IMR-90 (cell line): ENCODE measurements at regions not wholly inside any gene's neighbourhood (a gene's known extent, or its start where the extent isn't known, plus 50 kb on each side); places are given as distances from the start of the nearest gene placed in this dataset.

Source experiments
- ATAC-seq: fragments of 200-7000 bp; cut with Tn5 transposase; 2 replicates; pipeline ENCODE4 v1.9.1; 2020; ENCODE audit warnings: low read depth, mild to moderate bottlenecking, moderate library complexity
- BruUV-seq: library from RNA; stranded (reverse); fragments of 400-500 nt; replicated peaks from 2 replicates; lab custom pipeline; 2021; lab: Mats Ljungman, UMichigan
- CTCF ChIA-PET: fragments of 300-600 bp; formaldehyde crosslinking; extraction: SDS; loops from one replicate; lab custom pipeline; 2021; ENCODE audit warnings: antibody characterized with exemption; lab: Yijun Ruan, JAX
- POLR2A ChIA-PET: fragments of 300-600 bp; sonication (Branson Sonifier 250); formaldehyde crosslinking; loops from one replicate; lab custom pipeline; 2022; ENCODE audit warnings: antibody characterized with exemption; ENCODE audit not compliant: unreplicated experiment; lab: Charles Lee
- DNase-seq: peaks from one replicate; pipeline ENCODE4 v3.0.0; 2013
- H2AFZ ChIP-seq: replicated peaks from 2 replicates; pipeline ENCODE3; 2013; ENCODE audit warnings: low read length, mild to moderate bottlenecking; ENCODE audit not compliant: poor library complexity
- H2AK5ac ChIP-seq: 2 replicates; pipeline ENCODE4 v1.6.1; 2013; ENCODE audit warnings: low read depth, low read length, inconsistent platforms
- H2AK9ac ChIP-seq: replicated peaks from 2 replicates; pipeline ENCODE3; 2013; ENCODE audit warnings: mild to moderate bottlenecking, low read depth, low read length, moderate library complexity; ENCODE audit not compliant: poor library complexity
- H2BK120ac ChIP-seq: 2 replicates; pipeline ENCODE4 v1.6.1; 2013; ENCODE audit warnings: low read depth, low read length, inconsistent platforms
- H2BK15ac ChIP-seq: 3 replicates; pipeline ENCODE4 v1.6.1; 2013; ENCODE audit warnings: low read depth, low read length, inconsistent platforms
- H2BK20ac ChIP-seq: 2 replicates; pipeline ENCODE4 v1.6.1; 2013; ENCODE audit warnings: low read depth, mild to moderate bottlenecking, inconsistent platforms, low read length, moderate library complexity
- H2BK5ac ChIP-seq: 2 replicates; pipeline ENCODE4 v1.6.1; 2013; ENCODE audit warnings: mild to moderate bottlenecking, low read depth, low read length, inconsistent platforms; ENCODE audit not compliant: poor library complexity, severe bottlenecking
- H3K14ac ChIP-seq: replicated peaks from 2 replicates; pipeline ENCODE4 v1.6.1; 2013; ENCODE audit warnings: low read depth, low read length, inconsistent platforms
- H3K18ac ChIP-seq: 2 replicates; pipeline ENCODE4 v1.6.1; 2013; ENCODE audit warnings: low read depth, low read length, control low read depth
- H3K23ac ChIP-seq: 2 replicates; pipeline ENCODE4 v1.6.1; 2013; ENCODE audit warnings: low read depth, low read length, inconsistent platforms
- H3K27ac ChIP-seq: 2 replicates; pipeline ENCODE4 v1.5.1; 2013; ENCODE audit warnings: mild to moderate bottlenecking, control low read depth, low read length; ENCODE audit not compliant: insufficient read depth
- H3K27me3 ChIP-seq: 2 replicates; pipeline ENCODE4 v1.6.1; 2013; ENCODE audit warnings: low read length; ENCODE audit not compliant: control insufficient read depth, insufficient read depth
- H3K36me3 ChIP-seq: 2 replicates; pipeline ENCODE4 v1.6.1; 2013; ENCODE audit warnings: low read length, mixed read lengths; ENCODE audit not compliant: control insufficient read depth, insufficient read depth
- H3K4ac ChIP-seq: 2 replicates; pipeline ENCODE4 v1.6.1; 2013; ENCODE audit warnings: low read depth, low read length, inconsistent platforms
- H3K4me1 ChIP-seq: 2 replicates; pipeline ENCODE4 v1.6.1; 2013; ENCODE audit warnings: low read length, mixed read lengths; ENCODE audit not compliant: control insufficient read depth, insufficient read depth
- H3K4me2 ChIP-seq: 2 replicates; pipeline ENCODE4 v1.6.1; 2013; ENCODE audit warnings: low read depth, mild to moderate bottlenecking, control low read depth, low read length, moderate library complexity
- H3K4me3 ChIP-seq: 2 replicates; pipeline ENCODE4 v1.5.1; 2013; ENCODE audit warnings: low read depth, mild to moderate bottlenecking, control low read depth, low read length, moderate library complexity; ENCODE audit not compliant: insufficient read depth
- H3K56ac ChIP-seq: 2 replicates; pipeline ENCODE4 v1.6.1; 2013; ENCODE audit warnings: low read length, inconsistent platforms; ENCODE audit not compliant: insufficient read depth; ENCODE audit errors: extremely low read depth
- H3K79me1 ChIP-seq, 2 experiments: 2 replicates each; pipeline ENCODE4 v1.6.1; 2013; ENCODE audit warnings: low read length in 2 of 2, inconsistent platforms in 1 of 2, low read depth in 1 of 2
- H3K9ac ChIP-seq: 2 replicates; pipeline ENCODE4 v1.6.1; 2013; ENCODE audit warnings: low read depth, low read length, control low read depth
- H3K9me1 ChIP-seq: 2 replicates; pipeline ENCODE4 v1.6.1; 2013; ENCODE audit warnings: low read length, inconsistent platforms; ENCODE audit not compliant: insufficient read depth
- H3K9me3 ChIP-seq: 2 replicates; pipeline ENCODE4 v1.6.1; 2013; ENCODE audit warnings: low read length; ENCODE audit not compliant: control insufficient read depth, insufficient read depth
- H4K20me1 ChIP-seq: 2 replicates; pipeline ENCODE4 v1.6.1; 2013; ENCODE audit warnings: low read length, inconsistent platforms; ENCODE audit not compliant: insufficient read depth
- H4K5ac ChIP-seq: 2 replicates; pipeline ENCODE4 v1.6.1; 2013; ENCODE audit warnings: mild to moderate bottlenecking, low read depth, low read length, control low read depth
- H4K8ac ChIP-seq, 2 experiments: 2 replicates each; pipeline ENCODE4 v1.6.1; 2013; ENCODE audit warnings: low read depth in 2 of 2, low read length in 2 of 2, control low read depth in 1 of 2, inconsistent platforms in 1 of 2
- H4K91ac ChIP-seq: 2 replicates; pipeline ENCODE4 v1.6.1; 2013; ENCODE audit warnings: low read depth, low read length, inconsistent platforms; ENCODE audit not compliant: insufficient read depth
- BHLHE40 ChIP-seq: fragments of 150-350 bp; IDR thresholded peaks from 2 replicates; pipeline ENCODE4 v1.6.1; 2016; ENCODE audit warnings: mild to moderate bottlenecking, low read depth, low read length
- CEBPB ChIP-seq: IDR thresholded peaks from 2 replicates; pipeline ENCODE4 v1.6.1; 2012; ENCODE audit warnings: low read depth, low read length, improper control_type of control experiment
- CHD1 ChIP-seq: IDR thresholded peaks from 2 replicates; pipeline ENCODE4 v1.6.1; 2012; ENCODE audit warnings: low read depth, low read length, improper control_type of control experiment
- CTCF ChIP-seq: conservative IDR thresholded peaks from 2 replicates; pipeline ENCODE4 v1.5.1; 2012; ENCODE audit warnings: mild to moderate bottlenecking, low read depth, low read length, improper control_type of control experiment
- ELK1 ChIP-seq: fragments of 150-350 bp; IDR thresholded peaks from 2 replicates; pipeline ENCODE4 v1.6.1; 2016; ENCODE audit warnings: low read depth, mild to moderate bottlenecking, low read length, moderate library complexity, borderline replicate concordance
- FOS ChIP-seq: fragments of 150-350 bp; IDR thresholded peaks from 2 replicates; pipeline ENCODE4 v1.6.1; 2016; ENCODE audit warnings: low read depth, low read length
- MAFK ChIP-seq: IDR thresholded peaks from 2 replicates; pipeline ENCODE4 v1.6.1; 2012; ENCODE audit warnings: low read depth, low read length, improper control_type of control experiment
- MAZ ChIP-seq: IDR thresholded peaks from 2 replicates; pipeline ENCODE4 v1.6.1; 2012; ENCODE audit warnings: low read depth, mild to moderate bottlenecking, low read length, improper control_type of control experiment, moderate library complexity, borderline replicate concordance
- MXI1 ChIP-seq: IDR thresholded peaks from 2 replicates; pipeline ENCODE4 v1.6.1; 2012; ENCODE audit warnings: low read depth, mild to moderate bottlenecking, low read length, moderate library complexity, borderline replicate concordance
- NFE2L2 ChIP-seq: fragments of 150-350 bp; IDR thresholded peaks from 2 replicates; pipeline ENCODE4 v1.6.1; 2016; ENCODE audit warnings: low read depth, mild to moderate bottlenecking, low read length
- POLR2A ChIP-seq: IDR thresholded peaks from 2 replicates; pipeline ENCODE4 v1.6.1; 2012; ENCODE audit warnings: mild to moderate bottlenecking, low read depth, low read length
- RAD21 ChIP-seq: IDR thresholded peaks from 2 replicates; pipeline ENCODE4 v1.6.1; 2012; ENCODE audit warnings: low read length, improper control_type of control experiment
- RCOR1 ChIP-seq: IDR thresholded peaks from 2 replicates; pipeline ENCODE4 v1.6.1; 2012; ENCODE audit warnings: mild to moderate bottlenecking, low read length, improper control_type of control experiment; ENCODE audit not compliant: insufficient replicate concordance
- RFX5 ChIP-seq: IDR thresholded peaks from 2 replicates; pipeline ENCODE4 v1.8.0; 2012; ENCODE audit warnings: low read depth, mild to moderate bottlenecking, low read length, moderate library complexity
- SMC3 ChIP-seq: fragments of 150-350 bp; IDR thresholded peaks from 2 replicates; pipeline ENCODE4 v1.6.1; 2016; ENCODE audit warnings: low read depth, mild to moderate bottlenecking, antibody characterized with exemption, low read length, moderate library complexity
- USF2 ChIP-seq: fragments of 150-350 bp; IDR thresholded peaks from 2 replicates; pipeline ENCODE4 v1.6.1; 2017; ENCODE audit warnings: mild to moderate bottlenecking, antibody characterized with exemption, low read length, low read depth
- WGBS, 2 experiments: methylation state at CpG; one replicate each; pipeline versions ENCODE4 v1.1.5 to v1.1.7; 2013; ENCODE audit warnings: missing lambda C conversion rate in 2 of 2; ENCODE audit not compliant: insufficient read length in 1 of 2; ENCODE audit errors: extremely low coverage in 2 of 2; 5-methylcytosine and 5-hydroxymethylcytosine counted together
- dilution Hi-C: fragments of 300-500 bp; cut with HindIII; formaldehyde crosslinking; loops from one replicate; pipeline ENCODE4 v1.14.3; 2018; ENCODE audit warnings: low sequenced_read_pairs; ENCODE audit not compliant: unreplicated experiment
- in situ Hi-C: fragments of 300-500 bp; cut with MboI; formaldehyde crosslinking; loops from 3 replicates; pipeline ENCODE4 v1.14.3; 2019; ENCODE audit warnings: low sequenced_read_pairs, inconsistent platforms, mixed read lengths
- intact Hi-C: fragments of 100-400 bp; cut with micrococcal nuclease; formaldehyde crosslinking; loops from 2 replicates; pipeline ENCODE4 v1.10.0; 2022

GRCh38 chr3:132773071-132773619, 50.9 kb upstream of the NPHP3 start:
- Histone ChIP-seq H2BK15ac (no peak overlapping the region), H3K9me1 (no peaks in the 10 kb centered on the region), H2BK5ac (no peak overlapping the region), H3K36me3 (no peaks in the 10 kb centered on the region), H2BK120ac (no peak overlapping the region), H3K4ac (no peak overlapping the region), H2AK9ac (no peak overlapping the region), H4K8ac (no peak overlapping the region), H2BK20ac (no peak overlapping the region), H3K56ac (no peak overlapping the region), H2AFZ (no peak overlapping the region), H4K91ac (no peak overlapping the region), H3K9me3 (no peaks in the 10 kb centered on the region), H3K79me1 (no peaks in the 10 kb centered on the region), H3K18ac (no peak overlapping the region), H4K20me1 (no peaks in the 10 kb centered on the region), H4K5ac (no peak overlapping the region), H3K9ac (no peak overlapping the region), H3K27me3 (no peaks in the 10 kb centered on the region), H3K27ac (no peak overlapping the region), H3K23ac (no peak overlapping the region), H3K14ac (no peak overlapping the region), H3K4me1 (no peaks in the 10 kb centered on the region), H3K4me3 (no peak overlapping the region), H2AK5ac (no peak overlapping the region), H3K4me2 (no peak overlapping the region)
- ATAC-seq, result no peak
- TF ChIP-seq MAZ, result no peak
- TF ChIP-seq CHD1, result no peak
- TF ChIP-seq NFE2L2, result no peak
- no peak for TF ChIP-seq USF2
- TF ChIP-seq SMC3, result no peak
- TF ChIP-seq POLR2A, result no peak
- no peak for TF ChIP-seq ELK1
- no peak for TF ChIP-seq RAD21
- no peak for TF ChIP-seq MXI1
- TF ChIP-seq RCOR1, result no peak
- no peak for TF ChIP-seq FOS
- TF ChIP-seq CEBPB, result no peak
- no peak for TF ChIP-seq BHLHE40
- TF ChIP-seq RFX5, result no peak
- no peak for TF ChIP-seq CTCF
- no peak for TF ChIP-seq MAFK
- ChIA-PET CTCF (no interaction called here), POLR2A (no interaction called here)
- dilution Hi-C loops, result no loop called here
- intact Hi-C loops, result no loop called here
- DNase-seq, result no peak
- WGBS, 2 experiments, result 83% methylated on average over 1 of the region's 2 CpGs; no CpG with 5 or more reads in 1 of the 2 experiments
- in situ Hi-C loops, result no loop called here
- BruUV-seq, result no TSS peak
